Thoracic aorta (tissue), 2 donors: ENCODE measurements at regions not wholly inside any gene's neighbourhood (a gene's known extent, or its start where the extent isn't known, plus 50 kb on each side); places are given as distances from the start of the nearest gene placed in this dataset.

Source experiments
- ATAC-seq: fragments of 150-250 bp; one replicate; pipeline ENCODE4 v1.8.0; 2017; ENCODE audit warnings: low read depth; ENCODE audit not compliant: insufficient number of reproducible peaks, low FRiP score
- DNase-seq: peaks from one replicate; pipeline ENCODE4 v3.0.0-alpha.2; 2020; ENCODE audit warnings: low spot score
- H3K27ac ChIP-seq, 2 donors: fragments of 200-600 bp; sonication (generic); 1 replicate in 1 of 2; 2 replicates in 1 of 2; pipeline ENCODE4 v1.5.1; 2016; ENCODE audit warnings: mild to moderate bottlenecking in 2 of 2, moderate library complexity in 2 of 2
- H3K27me3 ChIP-seq: fragments of 200-600 bp; sonication (generic); replicated peaks from 2 replicates; pipeline ENCODE4 v1.6.0; 2016; ENCODE audit warnings: mild to moderate bottlenecking; ENCODE audit not compliant: insufficient read depth
- H3K36me3 ChIP-seq: fragments of 200-600 bp; sonication (generic); one replicate; pipeline ENCODE4 v1.5.1; 2016
- H3K4me1 ChIP-seq, 2 donors: fragments of 200-600 bp; sonication (generic); 1 replicate in 1 of 2; 2 replicates in 1 of 2; pipeline versions ENCODE4 v1.5.1 to v1.6.0; 2016; ENCODE audit warnings: low read depth in 2 of 2, mild to moderate bottlenecking in 1 of 2; ENCODE audit not compliant: control insufficient read depth in 1 of 2
- H3K4me3 ChIP-seq: fragments of 200-600 bp; sonication (generic); 2 replicates; pipeline ENCODE4 v1.5.1; 2016; ENCODE audit warnings: mild to moderate bottlenecking
- H3K9me3 ChIP-seq: fragments of 200-600 bp; sonication (generic); 2 replicates; pipeline ENCODE4 v1.5.1; 2016
- CTCF ChIP-seq: fragments of 200-600 bp; sonication (generic); IDR thresholded peaks from one replicate; pipeline ENCODE4 v1.5.1; 2019; ENCODE audit warnings: antibody characterized with exemption

GRCh38 chrX:96575011-96575410, 109.6 kb upstream of the DIAPH2 start:
- Histone ChIP-seq H3K9me3 (no peaks in the 10 kb centered on the region), H3K4me3 (no peak overlapping the region), H3K27ac (no peak overlapping the region), H3K36me3 (no peaks in the 10 kb centered on the region), H3K27me3 (no peaks in the 10 kb centered on the region), H3K4me1 (no peaks in the 10 kb centered on the region)
- no peak for TF ChIP-seq CTCF
- ATAC-seq (no peak), DNase-seq (no peak)

- no peak for DNase-seq
- no peak for ATAC-seq
These were observed 108.3 kb upstream of the DIAPH2 start for GRCh38 chrX:96576368-96576767.

GRCh38 chrX:96578781-96579180, 105.9 kb upstream of the DIAPH2 start:
- Histone ChIP-seq H3K36me3 (no peaks in the 10 kb centered on the region), H3K9me3 (no peaks in the 10 kb centered on the region), H3K4me3 (no peak overlapping the region), H3K27me3 (no peaks in the 10 kb centered on the region), H3K27ac (no peak overlapping the region), H3K4me1 (no peaks in the 10 kb centered on the region)
- no peak for TF ChIP-seq CTCF
- DNase-seq (no peak), ATAC-seq (no peak)

More at GRCh38 chrX:96576368-96576767, 108.3 kb upstream of the DIAPH2 start:
- Histone ChIP-seq H3K27ac (no peak overlapping the region), H3K27me3 (no peaks in the 10 kb centered on the region), H3K9me3 (no peaks in the 10 kb centered on the region), H3K4me3 (no peak overlapping the region), H3K36me3 (no peaks in the 10 kb centered on the region), H3K4me1 (no peaks in the 10 kb centered on the region)
- TF ChIP-seq CTCF, result no peak

GRCh38 chrX:96579252-96579651, 105.4 kb upstream of the DIAPH2 start:
- no peak for ATAC-seq
- Histone ChIP-seq H3K27me3 (no peaks in the 10 kb centered on the region), H3K27ac (no peak overlapping the region)

GRCh38 chrX:96590403-96590802, 94.2 kb upstream of the DIAPH2 start:
- no peak for TF ChIP-seq CTCF
- Histone ChIP-seq H3K36me3 (no peaks in the 10 kb centered on the region), H3K9me3 (no peaks in the 10 kb centered on the region), H3K27me3 (no peaks in the 10 kb centered on the region), H3K4me3 (no peak overlapping the region), H3K4me1 (no peaks in the 10 kb centered on the region), H3K27ac (no peak overlapping the region)
- DNase-seq (no peak), ATAC-seq (no peak)

More at GRCh38 chrX:96579252-96579651, 105.4 kb upstream of the DIAPH2 start:
- no peaks in the 10 kb centered on the region for H3K4me1 ChIP-seq
- H3K9me3 ChIP-seq, result no peaks in the 10 kb centered on the region
- no peak for DNase-seq
- H3K4me3 ChIP-seq, result no peak overlapping the region
- no peak for TF ChIP-seq CTCF
- H3K36me3 ChIP-seq, result no peaks in the 10 kb centered on the region
